ENCODE measurements at regions not wholly inside any gene's neighbourhood (a gene's known extent, or its start where the extent isn't known, plus 50 kb on each side); places are given as distances from the start of the nearest gene placed in this dataset.

DNA sequence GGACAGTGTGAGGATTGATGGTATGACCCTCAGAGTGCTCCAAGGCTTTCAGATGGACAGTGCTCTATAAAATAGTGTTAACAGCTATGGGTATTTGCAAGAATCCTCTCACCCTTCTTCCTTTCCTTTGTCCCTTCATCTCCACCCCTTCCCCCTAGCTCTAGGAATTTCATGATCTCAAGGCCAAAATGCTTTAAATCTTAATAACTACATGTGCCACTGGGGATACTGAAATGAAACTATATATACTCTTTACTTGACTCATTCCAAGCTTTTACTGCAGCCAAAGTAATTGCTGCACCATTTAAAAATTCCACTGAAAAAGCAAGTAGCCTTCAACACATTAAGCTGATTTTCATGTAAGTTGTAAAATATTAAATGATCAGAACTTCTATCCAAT, 361.6 kb upstream of the SLC30A5 start:
- H3K36me3 ChIP-seq (ENCODE audit: insufficient read depth) = no peaks in the 10 kb centered on the region
- TF ChIP-seq STAT1 (IDR thresholded peaks at IDR 0.05; ENCODE audit: unreplicated experiment) (no peak), POLR2AphosphoS5 (IDR thresholded peaks at IDR 0.05; ENCODE audit: low read depth) (no peak), NANOG (IDR thresholded peaks at IDR 0.05; ENCODE audit: borderline replicate concordance) (no peak), EZH2phosphoT487 (IDR thresholded peaks at IDR 0.05; ENCODE audit: unreplicated experiment) (no peak), EZH2 (IDR thresholded peaks at IDR 0.05; ENCODE audit: low read depth, unreplicated experiment) (no peak), JUNB (IDR thresholded peaks at IDR 0.05; ENCODE audit: unreplicated experiment) (no peak), CREB1 (CRISPR knock-in tag; IDR thresholded peaks at IDR 0.05; ENCODE audit: low read depth) (no peak), ZNF331 (CRISPR knock-in tag; IDR thresholded peaks at IDR 0.05; ENCODE audit: low read depth) (no peak), ZNF114 (CRISPR knock-in tag; IDR thresholded peaks at IDR 0.05) (no peak), REST (IDR thresholded peaks at IDR 0.05; ENCODE audit: unreplicated experiment) (no peak), CTCF (conservative IDR thresholded peaks at IDR 0.05; ENCODE audit: low read depth in 2 of 2) (no peak), ZNF462 (CRISPR knock-in tag; IDR thresholded peaks at IDR 0.05) (no peak)
- TF ChIP-seq, protein P1, sequence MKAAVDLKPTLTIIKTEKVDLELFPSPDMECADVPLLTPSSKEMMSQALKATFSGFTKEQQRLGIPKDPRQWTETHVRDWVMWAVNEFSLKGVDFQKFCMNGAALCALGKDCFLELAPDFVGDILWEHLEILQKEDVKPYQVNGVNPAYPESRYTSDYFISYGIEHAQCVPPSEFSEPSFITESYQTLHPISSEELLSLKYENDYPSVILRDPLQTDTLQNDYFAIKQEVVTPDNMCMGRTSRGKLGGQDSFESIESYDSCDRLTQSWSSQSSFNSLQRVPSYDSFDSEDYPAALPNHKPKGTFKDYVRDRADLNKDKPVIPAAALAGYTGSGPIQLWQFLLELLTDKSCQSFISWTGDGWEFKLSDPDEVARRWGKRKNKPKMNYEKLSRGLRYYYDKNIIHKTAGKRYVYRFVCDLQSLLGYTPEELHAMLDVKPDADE (IDR thresholded peaks at IDR 0.05) = no peak
- no peak overlapping the region for H2AFZ ChIP-seq
- no peaks in the 10 kb centered on the region for H3K36me3 Mint-ChIP-seq (ENCODE audit: low read depth)
- H3K27ac ChIP-seq (ENCODE audit: low read depth) = no peak overlapping the region
- no peaks in the 10 kb centered on the region for H3K27me3 ChIP-seq (ENCODE audit: insufficient read depth)
- no peak overlapping the region for H3K4me3 ChIP-seq
- H3K4me1 Mint-ChIP-seq = peaks cover 9% of the 10 kb centered on the region
- H3K79me2 ChIP-seq (replicated peaks; ENCODE audit: insufficient read depth) = no peaks in the 10 kb centered on the region
- H3K9me3 Mint-ChIP-seq = no peaks in the 10 kb centered on the region; the same call in 2 of the 3 replicates
- peaks cover 15% of the 10 kb centered on the region for H3K9me2 ChIP-seq (ENCODE audit: insufficient read depth)
- H3K4me2 ChIP-seq = no peak overlapping the region
- H3K27me3 Mint-ChIP-seq (ENCODE audit: insufficient read depth, low read depth, poor library complexity) = peaks cover 4% of the 10 kb centered on the region
- no peak for DNase-seq (ENCODE audit: low spot score)
- H3K4me3 Mint-ChIP-seq = no peak overlapping the region
- no peak for ATAC-seq
- H3F3A ChIP-seq (replicated peaks; ENCODE audit: low read depth) = no peaks in the 10 kb centered on the region
- H3K27ac Mint-ChIP-seq = no peak overlapping the region
- H4K20me1 ChIP-seq (replicated peaks; ENCODE audit: insufficient read depth) = no peaks in the 10 kb centered on the region
- 0 out of 2 replicates have a peak, but pooled peaks cover 12% of the 10 kb centered on the region for H3K4me1 ChIP-seq (ENCODE audit: insufficient read depth)

All from GM23338 (cell line).